AG04449 (cell line): ENCODE measurements at regions not wholly inside any gene's neighbourhood (a gene's known extent, or its start where the extent isn't known, plus 50 kb on each side); places are given as distances from the start of the nearest gene placed in this dataset.

ENCODE experiments used
- CTCF ChIA-PET: fragments of 350-600 bp; formaldehyde crosslinking; extraction: SDS; loops from one replicate; lab custom pipeline; 2021; ENCODE audit warnings: antibody characterized with exemption; lab: Yijun Ruan, JAX
- POLR2A ChIA-PET: fragments of 400-600, 350-600 bp; formaldehyde crosslinking; extraction: SDS; loops from one replicate; lab custom pipeline; 2020; ENCODE audit warnings: antibody characterized with exemption, inconsistent platforms; lab: Yijun Ruan, JAX
- DNase-seq: peaks from one replicate; pipeline ENCODE4 v3.0.0-alpha.2; 2010; ENCODE audit warnings: low read depth, low spot score
- H3K4me3 ChIP-seq: 2 replicates; pipeline ENCODE4 v1.5.1; 2011; ENCODE audit warnings: low read depth, mild to moderate bottlenecking, control low read depth, low read length
- CTCF ChIP-seq: IDR thresholded peaks from one replicate; pipeline ENCODE4 v1.5.1; 2011; ENCODE audit warnings: mild to moderate bottlenecking, moderate library complexity, low read length, control low read depth, inconsistent platforms; ENCODE audit not compliant: insufficient read depth; ENCODE audit errors: missing control alignments

DNA sequence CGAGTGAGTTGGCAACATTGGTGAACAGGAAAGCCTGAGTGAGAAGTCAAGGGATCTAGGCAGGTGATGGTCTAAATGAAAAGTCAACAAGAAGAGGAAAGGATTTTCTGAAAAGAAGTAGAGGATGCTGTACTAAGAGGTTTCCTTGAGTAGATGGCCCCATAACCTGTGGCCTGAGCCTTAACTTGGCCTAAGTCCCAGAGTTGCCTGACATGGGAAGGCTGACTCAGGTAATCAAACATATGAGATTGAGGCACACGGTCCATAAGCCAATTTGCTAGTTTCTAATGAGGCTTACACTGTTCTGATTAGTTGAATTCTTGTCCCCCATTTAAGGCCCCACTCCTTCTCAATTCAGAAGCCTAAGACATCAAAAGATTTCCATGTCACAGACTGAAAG lies 262.5 kb upstream of the LMCD1 start:
- ChIA-PET CTCF (interaction anchor here (0.6 to 5.8 kb wide), 25 partner anchors 10 to 178 kb away, joined by 3 to 47 read pairs (median 6); no protein-coding TSS in a partner anchor), POLR2A (no interaction called here)
- no peak for DNase-seq
- no peak overlapping the region for H3K4me3 ChIP-seq
- no peak for TF ChIP-seq CTCF

DNA sequence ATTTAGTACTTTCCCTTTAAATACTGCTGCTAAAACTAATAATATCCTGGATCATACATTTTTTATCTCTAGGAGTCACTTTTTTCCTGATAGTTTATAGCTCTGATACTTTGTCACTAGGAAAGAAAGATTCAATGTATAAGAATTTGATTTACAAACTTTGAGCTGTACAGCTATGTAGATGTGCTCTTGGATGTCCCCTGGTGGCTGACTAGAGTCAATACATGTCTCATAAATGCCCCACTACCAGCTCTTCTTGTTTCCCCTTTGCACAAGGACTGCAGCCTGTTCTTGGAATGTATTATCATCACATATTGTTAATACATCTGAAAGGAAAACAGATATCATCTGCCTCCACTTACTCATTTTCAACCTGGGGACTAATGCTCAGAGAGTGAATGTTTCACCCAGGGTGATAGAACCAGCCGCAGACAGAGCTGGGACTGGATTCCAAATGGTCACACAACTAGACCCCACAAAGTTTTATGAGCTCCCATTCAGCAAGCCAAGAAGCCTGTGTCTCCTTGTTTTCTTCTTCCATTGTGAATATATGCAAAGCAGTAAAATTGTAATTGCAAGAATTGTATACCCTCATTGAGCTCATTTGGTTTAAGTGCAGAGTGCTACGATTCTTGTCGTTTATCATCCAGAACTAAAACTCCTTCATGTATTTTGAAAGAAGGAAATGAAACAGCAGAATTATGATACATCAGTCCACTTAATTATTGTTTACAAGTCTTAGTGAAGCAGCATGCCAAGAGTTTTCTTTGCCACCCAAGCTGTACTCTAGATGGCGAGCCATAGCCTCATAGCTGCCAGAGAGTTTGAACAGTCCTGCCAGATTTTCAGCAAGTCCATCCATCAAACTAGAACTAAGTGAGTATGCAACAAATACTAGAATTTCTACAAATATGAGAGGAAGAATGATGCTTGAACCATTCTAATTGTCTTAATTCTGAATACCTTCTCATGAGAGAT lies 261.6 kb upstream of the LMCD1 start:
- TF ChIP-seq CTCF: peak; percentile 81
- ChIA-PET CTCF (interaction anchor here (0.6 to 5.8 kb wide), 29 partner anchors 9 to 178 kb away, joined by 3 to 47 read pairs (median 6); no protein-coding TSS in a partner anchor), POLR2A (no interaction called here)
- DNase-seq: peak; percentile 21
- H3K4me3 ChIP-seq: no peak overlapping the region

DNA sequence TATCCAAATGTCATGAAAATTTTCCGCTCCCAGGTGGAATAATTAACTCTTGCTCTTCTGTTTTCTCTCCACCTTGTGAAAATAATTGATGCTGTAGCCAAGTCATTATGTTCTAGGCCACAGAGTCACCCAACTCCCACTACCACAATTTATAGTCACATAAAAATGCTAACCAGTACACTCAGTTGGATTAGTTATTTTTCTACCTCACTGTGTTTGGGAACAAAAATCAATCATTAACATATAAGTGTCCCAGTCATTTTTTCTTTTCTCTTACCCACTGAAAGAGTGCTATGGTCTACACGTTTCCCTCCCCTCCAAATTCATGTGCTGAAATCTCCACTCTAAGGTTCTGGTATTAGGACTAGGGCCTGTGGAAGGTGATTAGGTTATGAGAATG lies 255.6 kb upstream of the LMCD1 start:
- ChIA-PET CTCF (no interaction called here), POLR2A (no interaction called here)
- no peak for TF ChIP-seq CTCF
- H3K4me3 ChIP-seq: no peak overlapping the region
- no peak for DNase-seq

- TF ChIP-seq CTCF: no peak
- ChIA-PET CTCF (interaction anchor here (1.2 to 2.6 kb wide), 2 partner anchors 10 to 13 kb away, joined by 3 to 8 read pairs; no protein-coding TSS in a partner anchor), POLR2A (no interaction called here)
Measured at GRCh38 chr3:8253201-8253600, 248.4 kb upstream of the LMCD1 start.

GRCh38 chr3:8254489-8254888 lies 247.1 kb upstream of the LMCD1 start:
- POLR2A ChIA-PET: no interaction called here
- no peak overlapping the region for H3K4me3 ChIP-seq
- DNase-seq: no peak
- CTCF ChIA-PET: interaction anchor here (0.9 to 1.8 kb wide), 2 partner anchors 15 to 47 kb away, joined by 3 to 6 read pairs; no protein-coding TSS in a partner anchor
- no peak for TF ChIP-seq CTCF

More at GRCh38 chr3:8253201-8253600, 248.4 kb upstream of the LMCD1 start:
- DNase-seq: no peak
- H3K4me3 ChIP-seq: no peak overlapping the region

DNA sequence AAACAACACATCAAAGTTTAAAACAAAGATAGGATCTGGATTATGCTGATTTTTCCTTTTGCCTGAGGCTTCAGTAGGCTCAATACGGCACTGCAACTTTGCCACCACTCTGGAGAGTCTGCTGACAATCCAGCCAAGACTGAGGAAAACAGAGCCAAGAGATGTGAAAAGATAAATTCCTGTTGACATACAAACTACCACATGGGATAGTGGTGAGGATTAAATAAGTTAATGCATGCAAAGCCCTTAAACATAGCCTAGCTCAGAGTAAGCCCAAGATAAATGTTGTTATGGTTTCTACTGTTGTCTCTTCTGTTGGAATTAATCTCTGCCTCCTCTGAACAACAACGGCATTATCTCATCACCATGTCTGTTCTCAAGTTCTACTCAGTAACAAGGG lies 245.9 kb upstream of the LMCD1 start:
- ChIA-PET CTCF (interaction anchor here (1.5 kb wide), 1 partner anchor 16 kb away, joined by 7 read pairs; no protein-coding TSS in a partner anchor), POLR2A (no interaction called here)
- DNase-seq: no peak
- no peak for TF ChIP-seq CTCF
- no peak overlapping the region for H3K4me3 ChIP-seq
